ENCODE measurements at regions not wholly inside any gene's neighbourhood (a gene's known extent, or its start where the extent isn't known, plus 50 kb on each side); places are given as distances from the start of the nearest gene placed in this dataset.

- FAIRE-seq (no peak), DNase-seq (ENCODE audit: low read depth) (no peak)
- Mint-ChIP-seq H3K27ac (ENCODE audit: unreplicated experiment) (no peak overlapping the region), H3K27me3 (ENCODE audit: low read depth, unreplicated experiment) (no peaks in the 10 kb centered on the region), H3K4me1 (ENCODE audit: low read depth, unreplicated experiment) (peaks cover 9% of the 10 kb centered on the region), H3K36me3 (ENCODE audit: low read depth, unreplicated experiment) (no peaks in the 10 kb centered on the region), H3K9me3 (ENCODE audit: unreplicated experiment) (no peaks in the 10 kb centered on the region), H3K4me3 (ENCODE audit: unreplicated experiment) (no peak overlapping the region)
- no peaks in the 10 kb centered on the region for H3K36me3 ChIP-seq (ENCODE audit: insufficient read depth, low read length)
- no peaks in the 10 kb centered on the region for H4K20me1 ChIP-seq (ENCODE audit: insufficient read depth, low read length)
- H3K27me3 ChIP-seq (ENCODE audit: insufficient read depth, low read length): no peaks in the 10 kb centered on the region
- no peak overlapping the region for H3K4me3 ChIP-seq (ENCODE audit: insufficient read depth, low read depth, low read length)
- H3K9ac ChIP-seq (ENCODE audit: low read length): no peak overlapping the region
- H3K79me2 ChIP-seq (ENCODE audit: insufficient read depth, low read length): no peaks in the 10 kb centered on the region
- no peak overlapping the region for H3K27ac ChIP-seq (ENCODE audit: low read depth, low read length)
- TF ChIP-seq EZH2 (IDR thresholded peaks at IDR 0.05; ENCODE audit: insufficient read depth, low read length): no peak
- TF ChIP-seq CTCF (IDR thresholded peaks at IDR 0.05; ENCODE audit: insufficient read depth, low read depth, low read length): no peak
- no peaks in the 10 kb centered on the region for H3K9me3 ChIP-seq (ENCODE audit: insufficient read depth, low read depth, low read length)
- H3K4me1 ChIP-seq (ENCODE audit: insufficient read depth, low read length): no peaks in the 10 kb centered on the region
- no peak overlapping the region for H2AFZ ChIP-seq (ENCODE audit: low read depth, low read length)
- H3K4me2 ChIP-seq (ENCODE audit: low read length): no peak overlapping the region
Measured at GRCh38 chr2:17061028-17061427, 395.4 kb upstream of the CYRIA start.

- no peaks in the 10 kb centered on the region for H3K9me3 Mint-ChIP-seq (ENCODE audit: unreplicated experiment)
- DNase-seq (ENCODE audit: low read depth) (peak; percentile 13), FAIRE-seq (no peak)
- no peaks in the 10 kb centered on the region for H3K27me3 Mint-ChIP-seq (ENCODE audit: low read depth, unreplicated experiment)
- no peak overlapping the region for H3K4me3 ChIP-seq (ENCODE audit: insufficient read depth, low read depth, low read length)
- H3K36me3 Mint-ChIP-seq (ENCODE audit: low read depth, unreplicated experiment): no peaks in the 10 kb centered on the region
- H3K4me3 Mint-ChIP-seq (ENCODE audit: unreplicated experiment): no peak overlapping the region
- H3K4me2 ChIP-seq (ENCODE audit: low read length): no peak overlapping the region
- H3K4me1 ChIP-seq (ENCODE audit: insufficient read depth, low read length): no peaks in the 10 kb centered on the region
- no peak overlapping the region for H3K9ac ChIP-seq (ENCODE audit: low read length)
- H3K4me1 Mint-ChIP-seq (ENCODE audit: low read depth, unreplicated experiment): peaks cover 9% of the 10 kb centered on the region
- no peaks in the 10 kb centered on the region for H4K20me1 ChIP-seq (ENCODE audit: insufficient read depth, low read length)
- TF ChIP-seq CTCF (IDR thresholded peaks at IDR 0.05; ENCODE audit: insufficient read depth, low read depth, low read length): no peak
- no peaks in the 10 kb centered on the region for H3K27me3 ChIP-seq (ENCODE audit: insufficient read depth, low read length)
- H3K27ac Mint-ChIP-seq (ENCODE audit: unreplicated experiment): no peak overlapping the region
- H3K79me2 ChIP-seq (ENCODE audit: insufficient read depth, low read length): no peaks in the 10 kb centered on the region
- no peak overlapping the region for H3K27ac ChIP-seq (ENCODE audit: low read depth, low read length)
- H3K36me3 ChIP-seq (ENCODE audit: insufficient read depth, low read length): no peaks in the 10 kb centered on the region
- no peaks in the 10 kb centered on the region for H3K9me3 ChIP-seq (ENCODE audit: insufficient read depth, low read depth, low read length)
- no peak overlapping the region for H2AFZ ChIP-seq (ENCODE audit: low read depth, low read length)
Measured at GRCh38 chr2:17059458-17059857, 393.8 kb upstream of the CYRIA start.

DNA sequence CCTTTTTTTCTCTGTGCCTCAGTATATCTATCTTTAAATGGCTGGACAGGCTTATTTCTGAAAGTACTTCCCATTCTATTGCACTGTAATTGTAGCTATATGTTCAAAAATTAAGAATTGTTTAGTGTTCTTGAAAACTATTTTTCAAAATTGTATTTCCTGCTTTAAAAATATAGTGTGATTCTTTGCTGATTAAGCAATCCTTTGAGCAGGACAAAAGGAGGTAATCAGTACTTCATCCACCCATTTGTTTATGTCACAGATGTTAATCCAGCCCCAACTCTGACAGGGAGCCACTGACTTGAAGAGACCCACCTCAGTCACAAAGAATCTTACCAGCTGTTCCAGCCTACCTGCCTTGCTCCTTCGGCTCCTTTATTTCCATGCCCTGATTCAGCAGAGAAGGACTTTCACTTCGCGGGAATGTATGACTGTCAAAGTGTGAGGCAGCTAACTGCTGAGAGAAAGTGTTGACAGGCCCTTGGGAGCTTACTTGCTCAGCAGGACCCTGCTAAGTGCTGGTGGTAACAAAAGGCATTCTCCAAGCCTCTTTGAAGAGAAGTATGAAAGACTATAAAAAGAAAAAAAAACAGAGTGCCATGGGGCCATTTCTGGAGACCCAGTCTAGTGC lies 393.3 kb upstream of the CYRIA start:
- TF ChIP-seq CTCF (IDR thresholded peaks at IDR 0.05; ENCODE audit: insufficient read depth, low read depth, low read length) (no peak), EZH2 (IDR thresholded peaks at IDR 0.05; ENCODE audit: insufficient read depth, low read length) (no peak)
- Histone ChIP-seq H3K4me2 (ENCODE audit: low read length) (peak overlapping the region; percentile 47), H3K27me3 (ENCODE audit: insufficient read depth, low read length) (no peaks in the 10 kb centered on the region), H3K9ac (ENCODE audit: low read length) (no peak overlapping the region), H3K36me3 (ENCODE audit: insufficient read depth, low read length) (no peaks in the 10 kb centered on the region), H3K4me3 (ENCODE audit: insufficient read depth, low read depth, low read length) (no peak overlapping the region), H3K9me3 (ENCODE audit: insufficient read depth, low read depth, low read length) (no peaks in the 10 kb centered on the region), H3K4me1 (ENCODE audit: insufficient read depth, low read length) (no peaks in the 10 kb centered on the region), H3K27ac (ENCODE audit: low read depth, low read length) (no peak overlapping the region), H3K79me2 (ENCODE audit: insufficient read depth, low read length) (no peaks in the 10 kb centered on the region), H2AFZ (ENCODE audit: low read depth, low read length) (no peak overlapping the region), H4K20me1 (ENCODE audit: insufficient read depth, low read length) (no peaks in the 10 kb centered on the region)
- FAIRE-seq (no peak), DNase-seq (ENCODE audit: low read depth) (no peak)
- Mint-ChIP-seq H3K36me3 (ENCODE audit: low read depth, unreplicated experiment) (no peaks in the 10 kb centered on the region), H3K4me1 (ENCODE audit: low read depth, unreplicated experiment) (peaks cover 11% of the 10 kb centered on the region), H3K27ac (ENCODE audit: unreplicated experiment) (no peak overlapping the region), H3K4me3 (ENCODE audit: unreplicated experiment) (no peak overlapping the region), H3K9me3 (ENCODE audit: unreplicated experiment) (no peaks in the 10 kb centered on the region), H3K27me3 (ENCODE audit: low read depth, unreplicated experiment) (no peaks in the 10 kb centered on the region)
